HepG2 (cell line): ENCODE measurements at regions not wholly inside any gene's neighbourhood (a gene's known extent, or its start where the extent isn't known, plus 50 kb on each side); places are given as distances from the start of the nearest gene placed in this dataset.

ENCODE experiments used
- ATAD3A ChIP-seq: sonication (generic); formaldehyde crosslinking; IDR thresholded peaks from 2 replicates; pipeline ENCODE4 v1.4.0; 2020; ENCODE audit warnings: missing genetic modification reagents
- BHLHE40 ChIP-seq: IDR thresholded peaks from 2 replicates; pipeline ENCODE4 v1.6.1; 2011; ENCODE audit warnings: low read length, improper control_type of control experiment
- EHMT2 ChIP-seq: fragments of 200-600 bp; sonication (generic); IDR thresholded peaks from 2 replicates; pipeline ENCODE4 v1.7.0; 2017; ENCODE audit warnings: antibody characterized with exemption, low read depth, low read length, borderline replicate concordance
- FOXA3 ChIP-seq: IDR thresholded peaks from 2 replicates; pipeline ENCODE4 v1.6.1; 2016; ENCODE audit warnings: missing genetic modification reagents, missing compliant biosample characterization
- FOXJ3 ChIP-seq: sonication (generic); formaldehyde crosslinking; IDR thresholded peaks from 2 replicates; pipeline ENCODE4 v1.4.0; 2020; ENCODE audit warnings: missing genetic modification reagents, mild to moderate bottlenecking, borderline replicate concordance
- HDAC2 ChIP-seq: sonication (generic); formaldehyde crosslinking; IDR thresholded peaks from 2 replicates; pipeline ENCODE4 v1.4.0; 2020; ENCODE audit warnings: missing genetic modification reagents
- ISL2 ChIP-seq: sonication (generic); formaldehyde crosslinking; IDR thresholded peaks from 2 replicates; pipeline ENCODE4 v1.5.0; 2020; ENCODE audit warnings: missing genetic modification reagents
- MBD4 ChIP-seq: IDR thresholded peaks from 2 replicates; pipeline ENCODE4 v1.6.1; 2012; ENCODE audit warnings: low read length, inconsistent platforms, borderline replicate concordance
- MED1 ChIP-seq: sonication (generic); formaldehyde crosslinking; IDR thresholded peaks from 2 replicates; pipeline ENCODE4 v1.4.0; 2020; ENCODE audit warnings: missing genetic modification reagents
- MEF2D ChIP-seq: sonication (generic); formaldehyde crosslinking; IDR thresholded peaks from 2 replicates; pipeline ENCODE4 v1.5.1; 2020; ENCODE audit warnings: mild to moderate bottlenecking, missing genetic modification reagents
- NFE2L2 ChIP-seq: fragments of 150-350 bp; IDR thresholded peaks from 2 replicates; pipeline ENCODE4 v1.6.1; 2014; ENCODE audit warnings: low read length
- NR2F1 ChIP-seq, 2 experiments: fragments of 450-650 bp in 1 of 2; formaldehyde crosslinking in 1 of 2; IDR thresholded peaks; 2 replicates each; pipeline versions ENCODE4 v1.5.0 to v1.6.1; 2016 to 2020; ENCODE audit warnings: mild to moderate bottlenecking in 1 of 2, missing compliant biosample characterization in 1 of 2, missing genetic modification reagents in 1 of 2, moderate library complexity in 1 of 2
- NR2F2 ChIP-seq: IDR thresholded peaks from 2 replicates; pipeline ENCODE4 v1.6.1; 2012; ENCODE audit warnings: low read depth, inconsistent platforms, borderline replicate concordance
- NR2F6 ChIP-seq, 2 experiments: IDR thresholded peaks; 2 replicates each; pipeline ENCODE4 v1.6.1; 2016; ENCODE audit warnings: antibody characterized with exemption in 1 of 2, mild to moderate bottlenecking in 1 of 2
- RXRB ChIP-seq: IDR thresholded peaks from 2 replicates; pipeline ENCODE4 v1.6.1; 2016; ENCODE audit warnings: borderline replicate concordance, missing genetic modification reagents, missing compliant biosample characterization
- SAP130 ChIP-seq: IDR thresholded peaks from 2 replicates; pipeline ENCODE4 v1.6.1; 2016; ENCODE audit warnings: low read depth
- SOX5 ChIP-seq: IDR thresholded peaks from 2 replicates; pipeline ENCODE4 v1.6.1; 2016; ENCODE audit warnings: borderline replicate concordance
- TARDBP ChIP-seq: sonication (generic); formaldehyde crosslinking; IDR thresholded peaks from 2 replicates; pipeline ENCODE4 v1.8.0; 2022; ENCODE audit warnings: mild to moderate bottlenecking, missing genetic modification reagents
- TCF7 ChIP-seq: sonication (generic); IDR thresholded peaks from 2 replicates; pipeline ENCODE4 v1.6.1; 2016; ENCODE audit warnings: antibody characterized with exemption, low read depth
- YEATS4 ChIP-seq: sonication (generic); formaldehyde crosslinking; IDR thresholded peaks from 2 replicates; pipeline ENCODE4 v1.4.0; 2020; ENCODE audit warnings: missing genetic modification reagents, borderline replicate concordance
- ZNF451 ChIP-seq: sonication (generic); formaldehyde crosslinking; IDR thresholded peaks from 2 replicates; pipeline ENCODE4 v1.5.0; 2020; ENCODE audit warnings: mild to moderate bottlenecking, missing genetic modification reagents
- ZNF460 ChIP-seq: sonication (generic); formaldehyde crosslinking; IDR thresholded peaks from 2 replicates; pipeline ENCODE4 v1.5.1; 2020; ENCODE audit warnings: missing genetic modification reagents, mild to moderate bottlenecking, borderline replicate concordance
- ZNF83 ChIP-seq: sonication (generic); formaldehyde crosslinking; IDR thresholded peaks from 2 replicates; pipeline ENCODE4 v1.4.0; 2020; ENCODE audit warnings: missing genetic modification reagents, mild to moderate bottlenecking, borderline replicate concordance
- TF ChIP-seq, protein P1 (sequence below): IDR thresholded peaks from 2 replicates; pipeline ENCODE4 v1.6.1; 2016
- TF ChIP-seq, protein P2 (sequence below): IDR thresholded peaks from 2 replicates; pipeline ENCODE4 v1.6.1; 2016; ENCODE audit warnings: low read depth
- TF ChIP-seq, protein P3 (sequence below), 2 experiments: sonication (generic) in 1 of 2; formaldehyde crosslinking in 1 of 2; IDR thresholded peaks; 2 replicates each; pipeline versions ENCODE4 v1.5.1 to v1.6.1; 2011 to 2020; ENCODE audit warnings: borderline replicate concordance in 1 of 2, low read depth in 1 of 2, low read length in 1 of 2, mild to moderate bottlenecking in 1 of 2, missing genetic modification reagents in 1 of 2, moderate library complexity in 1 of 2

DNA sequence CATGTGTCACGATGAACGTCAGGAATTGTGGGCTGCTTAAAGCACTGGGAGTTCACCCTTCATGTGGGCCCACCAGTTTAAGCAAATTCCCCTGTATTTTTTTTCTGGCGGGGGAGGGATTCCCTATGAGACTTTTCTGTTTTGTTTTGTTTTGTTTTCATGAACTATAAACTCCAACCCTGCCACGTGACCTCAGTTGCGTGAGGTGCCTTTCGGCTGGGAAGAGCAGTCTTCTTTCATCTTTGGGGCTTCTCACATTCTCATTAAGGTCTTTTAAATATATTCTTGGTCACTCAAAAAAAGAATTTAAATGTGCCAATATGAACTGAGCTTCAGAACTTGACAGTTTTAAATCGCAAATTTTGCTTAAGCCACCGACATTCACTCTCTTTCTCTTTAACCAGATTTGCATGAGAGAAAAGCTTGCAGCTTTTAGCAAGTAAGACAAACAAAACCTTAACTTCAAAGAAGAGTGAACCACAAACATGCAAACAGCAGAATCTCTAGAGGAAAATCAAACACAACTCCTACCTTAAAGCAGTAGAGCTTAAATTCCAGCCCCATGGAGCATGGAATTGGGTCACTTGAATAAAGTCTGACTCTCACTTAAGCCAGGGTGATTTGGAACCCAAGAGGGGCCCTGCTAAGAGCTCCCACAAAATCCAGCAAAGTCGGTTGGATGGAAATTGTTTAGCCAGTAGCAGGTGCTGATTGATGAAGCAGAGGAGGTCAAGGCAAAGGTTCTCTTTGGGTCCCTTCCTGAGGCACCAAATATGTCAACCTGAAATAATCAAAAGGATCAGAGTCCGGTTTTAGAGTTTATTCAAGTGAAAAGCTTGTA lies 699.8 kb upstream of the GBE1 start (continued):
- TF ChIP-seq, protein P1, sequence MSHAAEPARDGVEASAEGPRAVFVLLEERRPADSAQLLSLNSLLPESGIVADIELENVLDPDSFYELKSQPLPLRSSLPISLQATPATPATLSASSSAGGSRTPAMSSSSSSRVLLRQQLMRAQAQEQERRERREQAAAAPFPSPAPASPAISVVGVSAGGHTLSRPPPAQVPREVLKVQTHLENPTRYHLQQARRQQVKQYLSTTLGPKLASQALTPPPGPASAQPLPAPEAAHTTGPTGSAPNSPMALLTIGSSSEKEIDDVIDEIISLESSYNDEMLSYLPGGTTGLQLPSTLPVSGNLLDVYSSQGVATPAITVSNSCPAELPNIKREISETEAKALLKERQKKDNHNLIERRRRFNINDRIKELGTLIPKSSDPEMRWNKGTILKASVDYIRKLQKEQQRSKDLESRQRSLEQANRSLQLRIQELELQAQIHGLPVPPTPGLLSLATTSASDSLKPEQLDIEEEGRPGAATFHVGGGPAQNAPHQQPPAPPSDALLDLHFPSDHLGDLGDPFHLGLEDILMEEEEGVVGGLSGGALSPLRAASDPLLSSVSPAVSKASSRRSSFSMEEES (CRISPR knock-in tag): no peak
- TF ChIP-seq FOXA3 (peak; percentile 39; the same call in 1 of the 2 replicates), FOXJ3 (CRISPR knock-in tag) (peak; percentile 44; the same call in 1 of the 2 replicates), EHMT2 (peak; percentile 87; the same call in 1 of the 2 replicates), NR2F6 (IDR thresholded peaks at IDR 0.05) (peak; percentile 87), NR2F6 (CRISPR knock-in tag; IDR thresholded peaks at IDR 0.05) (peak; percentile 87), ZNF460 (CRISPR knock-in tag) (no peak), RXRB (CRISPR knock-in tag) (peak; percentile 52), SOX5 (CRISPR knock-in tag) (peak; percentile 36; the same call in 1 of the 2 replicates), TARDBP (CRISPR knock-in tag) (peak; percentile 49; the same call in 1 of the 2 replicates), TCF7 (peak; percentile 67), BHLHE40 (peak; percentile 76), ZNF83 (CRISPR knock-in tag) (no peak), NR2F2 (peak; percentile 77), NR2F1 (CRISPR knock-in tag; IDR thresholded peaks at IDR 0.05) (peak; percentile 49 to 52; a peak in 3 of 4 replicates), HDAC2 (peak; percentile 22; the same call in 1 of the 2 replicates), MED1 (CRISPR knock-in tag) (0 out of 2 replicates have a peak, but pooled peaks have one; percentile 27), ZNF451 (CRISPR knock-in tag) (no peak), YEATS4 (CRISPR knock-in tag) (0 out of 2 replicates have a peak, but pooled peaks have one; percentile 38), ATAD3A (CRISPR knock-in tag) (no peak), NFE2L2 (no peak), MBD4 (peak; percentile 29; the same call in 1 of the 2 replicates), MEF2D (CRISPR knock-in tag) (0 out of 2 replicates have a peak, but pooled peaks have one; percentile 47), SAP130 (CRISPR knock-in tag) (peak; percentile 13; the same call in 1 of the 2 replicates), ISL2 (CRISPR knock-in tag) (peak; percentile 60; the same call in 1 of the 2 replicates)
- TF ChIP-seq, protein P2, sequence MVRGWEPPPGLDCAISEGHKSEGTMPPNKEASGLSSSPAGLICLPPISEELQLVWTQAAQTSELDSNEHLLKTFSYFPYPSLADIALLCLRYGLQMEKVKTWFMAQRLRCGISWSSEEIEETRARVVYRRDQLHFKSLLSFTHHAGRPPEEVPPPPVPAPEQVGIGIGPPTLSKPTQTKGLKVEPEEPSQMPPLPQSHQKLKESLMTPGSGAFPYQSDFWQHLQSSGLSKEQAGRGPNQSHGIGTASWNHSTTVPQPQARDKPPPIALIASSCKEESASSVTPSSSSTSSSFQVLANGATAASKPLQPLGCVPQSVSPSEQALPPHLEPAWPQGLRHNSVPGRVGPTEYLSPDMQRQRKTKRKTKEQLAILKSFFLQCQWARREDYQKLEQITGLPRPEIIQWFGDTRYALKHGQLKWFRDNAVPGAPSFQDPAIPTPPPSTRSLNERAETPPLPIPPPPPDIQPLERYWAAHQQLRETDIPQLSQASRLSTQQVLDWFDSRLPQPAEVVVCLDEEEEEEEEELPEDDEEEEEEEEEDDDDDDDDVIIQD (CRISPR knock-in tag): 0 out of 2 replicates have a peak, but pooled peaks have one; percentile 39
- TF ChIP-seq, protein P3, sequence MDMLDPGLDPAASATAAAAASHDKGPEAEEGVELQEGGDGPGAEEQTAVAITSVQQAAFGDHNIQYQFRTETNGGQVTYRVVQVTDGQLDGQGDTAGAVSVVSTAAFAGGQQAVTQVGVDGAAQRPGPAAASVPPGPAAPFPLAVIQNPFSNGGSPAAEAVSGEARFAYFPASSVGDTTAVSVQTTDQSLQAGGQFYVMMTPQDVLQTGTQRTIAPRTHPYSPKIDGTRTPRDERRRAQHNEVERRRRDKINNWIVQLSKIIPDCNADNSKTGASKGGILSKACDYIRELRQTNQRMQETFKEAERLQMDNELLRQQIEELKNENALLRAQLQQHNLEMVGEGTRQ (IDR thresholded peaks at IDR 0.05; ENCODE audit: low read depth, low read length): peak; percentile 76
- TF ChIP-seq, protein P3 (CRISPR knock-in tag; IDR thresholded peaks at IDR 0.05; ENCODE audit: borderline replicate concordance): peak; percentile 79; the same call in 1 of the 2 replicates
